Prostate gland (tissue), 2 donors: ENCODE measurements at regions not wholly inside any gene's neighbourhood (a gene's known extent, or its start where the extent isn't known, plus 50 kb on each side); places are given as distances from the start of the nearest gene placed in this dataset.

Experiments
- CTCF ChIP-seq, 4 experiments: fragments of 200-600 bp in 2 of 4; fragments of 450-650 bp in 2 of 4; sonication (generic) in 2 of 4; IDR thresholded peaks; 1 replicate in 3 of 4; 2 replicates in 1 of 4; pipeline ENCODE4 v1.5.1; 2016 to 2019; ENCODE audit warnings: antibody characterized with exemption in 4 of 4, mild to moderate bottlenecking in 2 of 4, moderate library complexity in 2 of 4
- POLR2A ChIP-seq: fragments of 450-650 bp; IDR thresholded peaks from one replicate; pipeline ENCODE4 v1.6.1; 2016; ENCODE audit warnings: antibody characterized with exemption, mild to moderate bottlenecking

GRCh38 chr15:39515765-39516164, 65.1 kb upstream of the THBS1 start:
- TF ChIP-seq POLR2A (no peak), CTCF (IDR thresholded peaks at IDR 0.05) (no peak)
